Activated naive CD8-positive, alpha-beta T cell treated with anti-CD3 and anti-CD28 coated beads, Interleukin-2, amount 50 U/mL, for 16 hours (primary cell): ENCODE measurements at regions not wholly inside any gene's neighbourhood (a gene's known extent, or its start where the extent isn't known, plus 50 kb on each side); places are given as distances from the start of the nearest gene placed in this dataset.
"Not testable (repeated sequence)": the region's sequence is repeated elsewhere in the genome, so short reads cannot be mapped to it uniquely, and the experiment has no call there.

Experiments
- DNase-seq: peaks from one replicate; pipeline ENCODE4 v3.0.0-alpha.2; 2020; ENCODE audit warnings: low read depth, low spot score

GRCh38 chr11:3444420-3444744 is 65.4 kb upstream of the ZNF195 start:
- DNase-seq, result not testable (repeated sequence)

- not testable (repeated sequence) for DNase-seq
These were observed 64.9 kb upstream of the ZNF195 start for GRCh38 chr11:3443700-3444419.

GRCh38 chr11:3437441-3437840 is 58.5 kb upstream of the ZNF195 start:
- not testable (repeated sequence) for DNase-seq

DNA sequence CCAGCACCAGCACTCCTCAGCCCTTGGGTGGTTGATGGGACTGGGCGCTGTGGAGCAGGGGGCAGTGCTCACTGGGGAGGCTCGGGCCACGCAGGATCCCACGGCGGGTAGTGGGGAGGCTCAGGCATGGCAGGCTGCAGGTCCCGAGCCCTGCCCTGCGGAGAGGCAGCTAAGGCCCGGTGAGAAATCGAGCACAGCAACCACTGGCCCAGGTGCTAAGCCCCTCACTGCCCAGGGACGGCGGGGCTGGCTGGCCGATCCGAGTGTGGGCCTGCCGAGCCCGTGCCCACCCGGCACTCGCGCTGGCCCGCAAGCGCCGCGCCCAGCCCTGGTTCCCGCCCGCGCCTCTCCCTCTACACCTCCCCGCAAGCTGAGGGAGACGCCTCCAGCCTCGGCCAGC is 56.0 kb upstream of the ZNF195 start:
- no peak for DNase-seq

GRCh38 chr11:3429191-3429590 is 50.2 kb upstream of the ZNF195 start:
- not testable (repeated sequence) for DNase-seq
